ENCODE measurements at regions not wholly inside any gene's neighbourhood (a gene's known extent, or its start where the extent isn't known, plus 50 kb on each side); places are given as distances from the start of the nearest gene placed in this dataset.

GRCh38 chr10:3723766-3724165 lies 61.2 kb downstream of the KLF6 start:
- DNase-seq (ENCODE audit: low read depth in 2 of 2): no peak

GRCh38 chr10:3720228-3721019 lies 64.6 kb downstream of the KLF6 start:
- DNase-seq (ENCODE audit: low read depth in 2 of 2): no peak

- no peak for DNase-seq (ENCODE audit: low read depth in 2 of 2)
Observed at GRCh38 chr10:3719024-3719843, 65.8 kb downstream of the KLF6 start.

DNA sequence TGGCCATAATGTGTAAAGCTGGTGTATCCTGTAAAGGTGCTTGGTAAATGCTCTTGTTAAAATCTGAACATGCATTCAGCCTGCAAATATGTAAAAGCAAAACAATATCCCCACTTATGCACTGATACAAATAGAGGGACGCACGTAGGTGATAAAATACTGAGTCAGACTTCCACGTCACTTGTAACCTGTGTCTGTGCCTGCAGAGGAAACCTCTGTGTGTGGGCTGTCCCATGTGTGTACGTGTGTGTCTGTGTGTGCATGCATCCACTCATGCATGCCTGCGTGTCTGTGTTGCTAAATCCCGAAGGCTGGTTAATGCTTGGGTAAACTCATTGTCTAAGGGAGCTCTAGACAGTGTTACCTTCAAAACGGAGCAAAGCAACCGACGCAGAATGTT lies 68.9 kb downstream of the KLF6 start:
- no peak for DNase-seq (ENCODE audit: low read depth in 2 of 2)

DNA sequence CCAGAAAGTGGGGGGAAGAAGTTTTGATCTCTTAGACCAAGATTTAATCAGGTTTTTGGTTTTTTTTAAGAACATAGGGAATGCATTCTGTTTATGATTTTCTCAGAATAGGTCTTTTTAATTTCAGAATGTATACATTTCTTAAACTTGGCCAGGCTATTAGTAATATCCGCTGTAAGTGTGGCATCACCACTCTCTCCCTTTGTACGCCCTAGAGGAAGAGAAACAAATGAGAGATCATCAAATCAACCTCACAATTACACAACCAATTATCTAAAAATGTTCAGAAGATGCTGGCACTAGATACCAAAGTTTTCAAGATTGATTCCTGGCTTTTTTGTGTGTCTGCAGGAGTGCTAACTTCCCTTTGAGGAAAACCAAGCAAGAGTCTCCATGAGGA lies 70.0 kb downstream of the KLF6 start:
- DNase-seq (ENCODE audit: low read depth in 2 of 2): no peak

- DNase-seq (ENCODE audit: low read depth in 2 of 2): no peak
Observed at GRCh38 chr10:3714531-3714930, 70.5 kb downstream of the KLF6 start.

GRCh38 chr10:3712707-3713106 lies 72.3 kb downstream of the KLF6 start:
- no peak for DNase-seq (ENCODE audit: low read depth in 2 of 2)

- no peak for DNase-seq (ENCODE audit: low read depth in 2 of 2)
Observed at GRCh38 chr10:3711918-3712317, 73.1 kb downstream of the KLF6 start.

- no peak for DNase-seq (ENCODE audit: low read depth in 2 of 2)
Observed at GRCh38 chr10:3710764-3711163, 74.2 kb downstream of the KLF6 start.

DNA sequence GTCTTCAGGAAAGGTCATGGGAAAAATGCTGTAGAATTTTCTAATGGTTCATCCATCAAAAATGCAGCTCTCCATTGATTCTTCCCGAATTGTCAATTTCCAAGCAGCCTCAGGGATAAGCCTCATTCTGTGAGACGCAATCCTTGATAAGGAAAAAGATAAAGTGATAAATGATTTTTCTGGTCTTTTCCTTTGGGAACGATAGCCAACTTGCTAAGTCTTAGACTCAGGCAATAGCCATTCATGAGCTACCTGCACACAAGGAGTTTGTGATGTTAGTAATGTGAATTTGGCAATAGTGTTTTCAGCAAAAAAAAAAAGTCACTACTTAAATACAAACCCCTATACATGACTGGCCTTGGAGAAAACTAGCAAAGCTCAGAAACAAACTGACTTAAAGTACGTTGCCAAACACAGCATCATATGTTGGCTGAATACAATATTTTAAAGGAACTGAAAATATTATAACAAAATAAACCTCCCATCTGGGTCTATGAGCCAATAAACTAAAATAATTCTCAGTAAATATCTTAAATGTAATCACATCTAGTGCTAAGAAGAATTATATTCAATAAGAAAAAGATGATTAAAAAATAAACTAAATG lies 75.5 kb downstream of the KLF6 start:
- DNase-seq (ENCODE audit: low read depth in 2 of 2): no peak

- no peak for DNase-seq (ENCODE audit: low read depth in 2 of 2)
Observed at GRCh38 chr10:3708852-3709251, 76.2 kb downstream of the KLF6 start.

DNA sequence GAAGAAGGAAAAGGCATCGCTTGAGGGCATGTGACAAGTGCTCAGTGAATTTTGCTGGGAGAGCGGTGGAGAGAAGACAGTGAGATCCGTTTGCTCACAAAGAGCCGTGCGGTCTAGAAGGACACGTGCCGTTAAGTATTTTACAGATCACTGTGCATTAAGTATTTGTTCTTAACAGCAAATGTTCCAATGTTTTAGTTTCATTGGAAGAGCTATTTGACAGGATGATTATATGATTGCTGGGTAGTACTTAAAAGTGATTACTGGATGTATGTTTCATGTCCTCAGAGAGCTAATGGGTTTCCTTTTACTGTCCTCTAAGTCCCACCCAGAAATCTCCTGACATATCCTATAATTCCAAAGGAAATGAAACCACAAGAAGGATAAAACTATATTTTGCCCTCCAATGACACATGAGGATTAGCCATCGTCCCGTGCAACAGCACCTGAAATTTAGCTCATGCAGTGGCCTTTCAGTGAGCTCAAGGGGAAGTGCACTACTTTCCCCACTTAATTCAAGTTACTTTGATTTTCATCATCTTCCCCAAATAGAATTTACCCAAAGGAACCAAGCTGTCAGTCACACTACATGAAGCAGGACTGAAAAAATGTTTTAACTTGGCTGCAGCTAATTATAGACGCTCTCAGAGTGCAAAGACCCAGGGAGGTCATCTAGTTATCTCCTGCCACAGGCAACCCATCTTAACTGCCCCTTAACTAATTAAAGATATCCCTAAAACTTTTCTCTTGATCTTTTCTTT lies 80.3 kb downstream of the KLF6 start:
- no peak for DNase-seq (ENCODE audit: low read depth in 2 of 2)

GRCh38 chr10:3702569-3702968 lies 82.4 kb downstream of the KLF6 start:
- DNase-seq (ENCODE audit: low read depth in 2 of 2): no peak

- DNase-seq (ENCODE audit: low read depth in 2 of 2): no peak
Observed at GRCh38 chr10:3702056-3702546, 82.9 kb downstream of the KLF6 start.

- no peak for DNase-seq (ENCODE audit: low read depth in 2 of 2)
Observed at GRCh38 chr10:3701491-3701890, 83.5 kb downstream of the KLF6 start.

GRCh38 chr10:3700531-3701076 lies 84.4 kb downstream of the KLF6 start:
- no peak for DNase-seq (ENCODE audit: low read depth in 2 of 2)

DNA sequence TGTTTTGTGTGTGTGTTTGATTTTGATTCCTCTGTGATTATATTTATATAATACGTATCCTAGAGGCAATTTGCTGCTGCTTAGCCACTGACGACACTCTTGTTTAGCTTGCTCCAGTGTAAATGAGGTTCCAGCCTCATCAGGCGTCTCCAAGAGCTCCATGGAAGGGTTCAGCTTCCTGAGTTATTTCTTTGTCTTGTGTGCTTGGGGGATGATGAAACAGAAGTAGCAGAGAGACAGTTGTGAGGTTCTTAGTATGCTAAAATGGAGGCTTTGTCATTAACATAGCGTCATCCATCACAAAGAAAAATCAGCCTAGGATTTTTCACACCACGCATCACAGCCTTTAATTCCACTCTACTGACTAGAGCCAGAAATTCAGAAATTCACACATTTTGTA lies 85.1 kb downstream of the KLF6 start:
- no peak for DNase-seq (ENCODE audit: low read depth in 2 of 2)

DNA sequence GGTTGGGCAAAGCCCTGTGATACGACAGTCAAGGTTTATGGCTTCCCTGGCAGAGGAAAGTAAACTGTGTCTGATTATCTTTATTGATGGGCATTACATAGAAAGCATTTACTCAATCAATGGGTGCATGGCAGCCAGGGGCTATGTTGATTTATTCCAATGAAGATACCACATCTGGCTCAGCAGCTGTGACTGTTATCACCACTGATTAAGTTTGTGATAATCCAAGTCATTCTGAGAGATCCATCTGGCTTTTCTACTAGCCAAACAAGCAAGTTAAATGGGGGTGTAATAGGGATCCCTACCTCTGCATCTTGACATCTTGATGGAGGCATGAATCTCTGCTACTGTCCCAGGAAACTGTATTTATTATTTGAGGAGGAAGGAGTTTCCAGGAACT lies 86.7 kb downstream of the KLF6 start:
- no peak for DNase-seq (ENCODE audit: low read depth in 2 of 2)

DNA sequence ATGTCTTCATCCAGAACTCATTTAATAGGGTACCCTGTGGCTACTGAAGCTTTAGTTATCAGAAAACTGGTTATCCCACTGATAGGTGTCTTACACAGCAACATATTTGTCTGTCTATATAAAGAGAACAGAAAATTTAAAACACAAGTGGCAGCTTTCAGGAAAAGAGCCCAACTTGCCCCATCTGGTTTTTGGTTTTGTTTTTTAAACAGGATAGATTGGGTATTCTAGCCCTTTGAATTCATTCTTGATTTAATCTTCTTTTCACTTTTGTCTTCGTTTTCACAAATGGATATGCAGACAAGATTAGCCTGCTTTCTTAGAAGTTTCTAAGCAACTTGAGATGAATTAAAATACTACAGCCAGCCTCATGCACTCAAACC lies 91.3 kb downstream of the KLF6 start:
- DNase-seq (ENCODE audit: low read depth in 2 of 2): no peak

- no peak for DNase-seq (ENCODE audit: low read depth in 2 of 2)
Observed at GRCh38 chr10:3693022-3693697, 91.8 kb downstream of the KLF6 start.

- no peak for DNase-seq (ENCODE audit: low read depth in 2 of 2)
Observed at GRCh38 chr10:3692387-3692999, 92.5 kb downstream of the KLF6 start.
